ENCODE measurements at regions not wholly inside any gene's neighbourhood (a gene's known extent, or its start where the extent isn't known, plus 50 kb on each side); places are given as distances from the start of the nearest gene placed in this dataset.

GRCh38 chr20:19016140-19016497 lies 196.3 kb upstream of the SLC24A3 start:
- H3K4me2 ChIP-seq (ENCODE audit: low read length): no peak overlapping the region
- H3K79me2 ChIP-seq (ENCODE audit: insufficient read depth, low read length): no peaks in the 10 kb centered on the region
- no peaks in the 10 kb centered on the region for H3K27me3 ChIP-seq (ENCODE audit: insufficient read depth, low read length)
- intact Hi-C loops (cut with micrococcal nuclease): no loop called here
- TF ChIP-seq ATF3 (IDR thresholded peaks at IDR 0.05) (no peak), POLR2A (IDR thresholded peaks at IDR 0.05; ENCODE audit: borderline replicate concordance, extremely low read depth, insufficient read depth, insufficient read length) (no peak), JUND (IDR thresholded peaks at IDR 0.05) (no peak), EZH2phosphoT487 (IDR thresholded peaks at IDR 0.05; ENCODE audit: borderline replicate concordance) (no peak), YY1 (IDR thresholded peaks at IDR 0.05; ENCODE audit: extremely low read depth, insufficient replicate concordance, low read depth, low read length) (no peak)
- ChIA-PET CTCF (no interaction called here), POLR2A (no interaction called here), RAD21 (ENCODE audit: low non-redundant PET in 1 of 2, low total read pairs in 2 of 2, uncharacterized antibody in 2 of 2, unreplicated experiment in 2 of 2) (no interaction called here)
- BruUV-seq (replicated peaks): no TSS peak
- no peak overlapping the region for H2AFZ ChIP-seq (ENCODE audit: low read depth, low read length, poor library complexity, severe bottlenecking)
- H3K4me3 ChIP-seq (replicated peaks in 1 of 2; ENCODE audit: low read depth in 1 of 2, low read length in 2 of 2): no peak overlapping the region
- no peaks in the 10 kb centered on the region for H3K9me3 ChIP-seq (ENCODE audit: control insufficient read depth in 1 of 2, insufficient read depth in 1 of 2, low read depth in 1 of 2, low read length in 2 of 2)
- ATAC-seq: no peak
- no peaks in the 10 kb centered on the region for H3K9me2 ChIP-seq (ENCODE audit: insufficient read depth)
- DNase-seq (ENCODE audit: low read depth, low spot score): no peak
- no peak overlapping the region for H3K27ac ChIP-seq (ENCODE audit: low read depth, low read length)
- H4K20me1 ChIP-seq (ENCODE audit: insufficient read depth): no peaks in the 10 kb centered on the region
- no peaks in the 10 kb centered on the region for H3K4me1 ChIP-seq (ENCODE audit: control insufficient read depth in 1 of 2, insufficient read depth in 2 of 2, low read length in 2 of 2)
- H3K9ac ChIP-seq (ENCODE audit: low read length): no peak overlapping the region
- no peaks in the 10 kb centered on the region for H3K36me3 ChIP-seq (ENCODE audit: control insufficient read depth in 1 of 2, insufficient read depth in 2 of 2, low read length in 2 of 2)

DNA sequence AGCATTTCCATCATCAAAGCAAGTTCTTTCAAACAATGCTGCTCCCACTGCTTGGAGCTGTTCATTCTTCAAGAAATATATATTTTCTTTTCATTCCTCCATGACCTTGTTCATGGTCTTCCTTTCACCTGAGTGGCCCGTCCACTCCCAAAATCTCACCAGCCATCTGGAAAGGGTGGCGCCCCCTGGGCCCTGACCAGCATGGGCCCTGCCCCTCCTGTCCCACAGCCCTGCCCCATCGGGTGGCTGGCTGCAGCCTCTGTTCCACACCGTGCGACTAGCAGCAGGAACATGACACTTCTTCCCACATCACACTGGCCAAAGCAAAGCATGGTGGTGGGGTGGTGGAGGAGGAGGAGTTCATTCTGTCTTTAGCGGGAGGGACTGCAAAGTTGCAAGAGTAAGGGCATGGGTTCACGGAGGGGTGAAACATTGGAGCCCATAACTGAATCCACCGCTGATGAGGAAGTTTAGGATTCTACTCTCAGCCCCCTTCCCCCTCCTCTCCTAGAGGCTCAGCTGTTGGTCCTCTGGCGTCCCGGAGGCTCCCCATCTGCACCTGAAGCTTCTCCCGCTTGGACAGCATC lies 195.2 kb upstream of the SLC24A3 start:
- ATAC-seq (no peak), DNase-seq (ENCODE audit: low read depth, low spot score) (no peak)
- ChIA-PET CTCF (no interaction called here), POLR2A (no interaction called here), RAD21 (ENCODE audit: low non-redundant PET in 1 of 2, low total read pairs in 2 of 2, uncharacterized antibody in 2 of 2, unreplicated experiment in 2 of 2) (no interaction called here)
- H3K9me2 ChIP-seq (ENCODE audit: insufficient read depth): no peaks in the 10 kb centered on the region
- H3K79me2 ChIP-seq (ENCODE audit: insufficient read depth, low read length): no peaks in the 10 kb centered on the region
- no peak overlapping the region for H3K4me3 ChIP-seq (replicated peaks in 1 of 2; ENCODE audit: low read depth in 1 of 2, low read length in 2 of 2)
- H3K36me3 ChIP-seq (ENCODE audit: control insufficient read depth in 1 of 2, insufficient read depth in 2 of 2, low read length in 2 of 2): no peaks in the 10 kb centered on the region
- no peak for TF ChIP-seq POLR2A (IDR thresholded peaks at IDR 0.05; ENCODE audit: borderline replicate concordance, extremely low read depth, insufficient read depth, insufficient read length)
- no peak for TF ChIP-seq EZH2phosphoT487 (IDR thresholded peaks at IDR 0.05; ENCODE audit: borderline replicate concordance)
- no peak for TF ChIP-seq SRF (IDR thresholded peaks at IDR 0.05; ENCODE audit: low read depth)
- no peak for TF ChIP-seq FOSL1 (IDR thresholded peaks at IDR 0.05; ENCODE audit: low read depth)
- intact Hi-C loops (cut with micrococcal nuclease): no loop called here
- no peak overlapping the region for H3K27ac ChIP-seq (ENCODE audit: low read depth, low read length)
- H3K4me2 ChIP-seq (ENCODE audit: low read length): no peak overlapping the region
- H3K4me1 ChIP-seq (ENCODE audit: control insufficient read depth in 1 of 2, insufficient read depth in 2 of 2, low read length in 2 of 2): no peaks in the 10 kb centered on the region
- H3K27me3 ChIP-seq (ENCODE audit: insufficient read depth, low read length): no peaks in the 10 kb centered on the region
- no peak overlapping the region for H2AFZ ChIP-seq (ENCODE audit: low read depth, low read length, poor library complexity, severe bottlenecking)
- H3K9me3 ChIP-seq (ENCODE audit: control insufficient read depth in 1 of 2, insufficient read depth in 1 of 2, low read depth in 1 of 2, low read length in 2 of 2): no peaks in the 10 kb centered on the region
- no peaks in the 10 kb centered on the region for H4K20me1 ChIP-seq (ENCODE audit: insufficient read depth)
- no TSS peak for BruUV-seq (replicated peaks)
- H3K9ac ChIP-seq (ENCODE audit: low read length): no peak overlapping the region
